ES-I3 (cell line): ENCODE measurements at regions not wholly inside any gene's neighbourhood (a gene's known extent, or its start where the extent isn't known, plus 50 kb on each side); places are given as distances from the start of the nearest gene placed in this dataset.

Experiments
- H3K36me3 ChIP-seq: 2 replicates; pipeline ENCODE4 v1.6.1; 2013; ENCODE audit warnings: mild to moderate bottlenecking, low read length, control low read depth, moderate library complexity; ENCODE audit not compliant: insufficient read depth
- H3K4me1 ChIP-seq: 2 replicates; pipeline ENCODE4 v1.6.1; 2013; ENCODE audit warnings: mild to moderate bottlenecking, control low read depth, low read length; ENCODE audit not compliant: insufficient read depth
- H3K9ac ChIP-seq: 2 replicates; pipeline ENCODE4 v1.6.1; 2013; ENCODE audit warnings: low read depth, mild to moderate bottlenecking, low read length, moderate library complexity
- H3K9me3 ChIP-seq: 2 replicates; pipeline ENCODE4 v1.6.1; 2013; ENCODE audit warnings: mild to moderate bottlenecking, low read length, moderate library complexity; ENCODE audit not compliant: control insufficient read depth, insufficient read depth

DNA sequence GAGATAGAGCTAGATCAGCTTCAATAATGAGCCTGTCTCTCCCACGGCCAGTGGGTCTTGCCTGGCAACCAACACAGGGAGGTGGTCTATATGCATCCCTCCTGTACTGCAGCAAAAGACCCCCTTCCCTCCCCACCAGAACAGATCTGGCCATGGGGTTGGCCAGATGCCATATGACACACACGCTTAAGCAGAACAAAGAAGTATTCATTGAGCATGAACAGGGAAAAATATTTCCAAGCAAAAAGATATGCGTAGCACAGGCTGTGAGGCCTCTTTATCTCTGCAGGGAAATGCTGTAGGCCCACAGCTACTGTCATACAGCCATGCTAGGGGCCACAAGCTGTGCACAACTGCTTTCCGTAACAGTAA, 73.4 kb upstream of the NRSN1 start:
- no peaks in the 10 kb centered on the region for H3K9me3 ChIP-seq

DNA sequence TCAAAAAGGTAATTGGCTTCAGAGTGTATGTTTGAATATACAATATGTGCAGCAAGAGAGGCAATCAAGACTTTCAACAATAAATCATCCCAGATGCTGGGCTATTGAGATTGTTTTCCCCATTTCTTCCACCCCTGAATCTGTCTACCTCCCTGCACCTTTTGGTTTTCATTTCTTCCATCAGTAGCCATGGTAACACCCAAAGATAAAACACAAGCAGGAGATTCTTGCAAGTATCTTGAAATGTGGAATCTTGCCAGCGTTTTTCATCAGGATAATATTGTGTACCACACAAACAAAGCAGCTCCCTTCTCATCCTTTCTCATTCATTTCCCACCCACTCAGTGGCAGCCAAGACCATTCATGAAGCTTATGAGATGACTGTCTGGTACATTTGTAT, 73.0 kb upstream of the NRSN1 start:
- no peaks in the 10 kb centered on the region for H3K9me3 ChIP-seq

More for the DNA sequence above, 73.4 kb upstream of the NRSN1 start:
- Histone ChIP-seq H3K9ac (no peak overlapping the region), H3K4me1 (no peaks in the 10 kb centered on the region), H3K36me3 (no peaks in the 10 kb centered on the region)

DNA sequence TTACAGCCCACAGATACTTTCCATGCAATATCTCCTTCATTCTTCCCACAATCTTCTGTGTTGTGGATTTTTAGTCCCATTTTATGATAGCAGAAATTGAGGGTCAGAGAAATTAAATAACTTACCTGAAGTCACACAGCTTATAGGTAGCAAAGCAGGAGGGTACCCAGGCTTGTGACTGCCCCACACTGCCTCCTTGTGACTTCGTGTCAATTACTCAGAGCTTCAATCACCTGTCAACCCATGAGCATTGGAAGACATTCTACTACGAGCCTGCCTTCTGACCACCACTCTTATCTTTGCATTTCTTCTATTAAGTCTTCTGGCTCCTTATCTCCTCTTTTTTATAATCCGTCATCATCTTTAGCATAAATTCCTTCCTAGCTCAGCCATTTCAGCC, 71.6 kb upstream of the NRSN1 start:
- Histone ChIP-seq H3K9ac (no peak overlapping the region), H3K36me3 (no peaks in the 10 kb centered on the region), H3K9me3 (no peaks in the 10 kb centered on the region), H3K4me1 (no peaks in the 10 kb centered on the region)

More for the DNA sequence above, 73.0 kb upstream of the NRSN1 start:
- H3K9ac ChIP-seq = no peak overlapping the region
- H3K36me3 ChIP-seq = no peaks in the 10 kb centered on the region
- H3K4me1 ChIP-seq = no peaks in the 10 kb centered on the region

DNA sequence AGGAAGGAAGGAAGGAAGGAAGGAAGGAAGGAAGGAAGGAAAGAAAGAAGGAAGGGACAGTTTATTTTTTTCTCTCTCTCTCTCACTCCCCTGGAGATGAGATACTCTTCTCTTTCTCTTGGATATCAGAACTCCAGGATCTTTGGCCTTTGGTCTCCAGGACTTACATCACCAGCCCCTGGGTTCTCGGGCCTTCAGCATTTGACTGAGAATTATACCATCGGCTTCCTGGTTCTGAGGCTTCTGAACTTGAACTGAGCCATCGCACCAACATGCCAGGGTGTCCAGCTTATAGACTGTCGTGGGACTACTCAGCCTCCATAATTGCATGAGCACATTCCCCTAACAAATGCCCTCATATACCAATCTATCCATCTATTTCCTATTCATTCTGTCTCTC, 69.4 kb upstream of the NRSN1 start:
- H3K9ac ChIP-seq = no peak overlapping the region
- H3K9me3 ChIP-seq = no peaks in the 10 kb centered on the region
- no peaks in the 10 kb centered on the region for H3K4me1 ChIP-seq
- H3K36me3 ChIP-seq = no peaks in the 10 kb centered on the region

DNA sequence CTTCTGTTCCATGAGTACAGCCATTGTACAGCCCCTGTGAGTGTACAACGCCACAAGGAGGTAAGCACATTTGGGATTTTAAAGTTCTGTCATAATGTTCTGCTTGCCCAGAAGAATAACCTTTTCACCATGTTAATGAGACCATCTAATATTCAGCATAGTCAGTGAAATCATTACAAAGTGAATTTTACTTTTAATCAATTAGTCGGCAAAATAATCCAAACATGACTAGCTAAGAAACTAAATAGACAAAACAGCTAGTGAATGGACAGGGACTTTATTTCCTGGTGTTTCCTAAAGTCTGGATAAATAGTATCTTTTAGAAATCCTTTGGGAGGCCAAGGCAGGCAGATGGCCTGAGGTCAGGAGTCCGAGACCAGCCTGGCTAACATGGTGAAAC, 69.0 kb upstream of the NRSN1 start:
- Histone ChIP-seq H3K4me1 (no peaks in the 10 kb centered on the region), H3K9me3 (no peaks in the 10 kb centered on the region), H3K9ac (no peak overlapping the region), H3K36me3 (no peaks in the 10 kb centered on the region)

DNA sequence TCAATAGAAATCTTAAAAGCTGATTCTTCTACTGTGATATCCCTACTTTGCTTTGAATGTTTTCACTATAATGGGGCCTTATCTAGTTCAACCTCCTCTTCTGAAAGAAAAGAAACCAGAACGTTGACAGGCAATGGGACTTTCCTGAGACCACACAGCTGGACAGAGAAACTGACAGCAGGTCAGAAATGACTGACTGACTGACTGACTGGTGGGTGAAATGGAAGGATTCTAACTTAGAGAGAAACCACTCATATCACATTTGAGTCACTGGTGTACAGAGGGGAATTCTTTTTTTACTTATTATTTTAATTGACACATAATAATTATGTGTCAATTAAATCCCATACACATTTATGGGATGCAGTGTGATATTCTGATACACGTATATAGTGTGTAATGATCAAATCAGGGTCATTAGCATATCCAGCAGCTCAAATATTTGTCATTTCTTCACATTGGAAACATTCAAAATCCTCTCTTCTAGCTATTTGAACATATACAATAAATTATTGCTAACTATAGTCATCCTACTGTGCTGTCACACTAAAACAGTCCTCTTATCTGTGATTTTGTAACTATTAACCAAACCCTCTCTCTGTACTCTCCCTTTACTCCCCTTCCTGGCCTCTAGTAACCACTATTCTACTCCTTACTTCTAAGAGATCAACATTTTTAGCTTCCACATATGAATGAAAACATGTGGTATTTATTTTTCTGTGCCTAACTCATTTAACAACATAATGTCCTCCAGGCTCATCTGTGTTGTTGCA, 64.8 kb upstream of the NRSN1 start:
- no peak overlapping the region for H3K9ac ChIP-seq
- no peaks in the 10 kb centered on the region for H3K4me1 ChIP-seq
- H3K36me3 ChIP-seq = no peaks in the 10 kb centered on the region
- no peaks in the 10 kb centered on the region for H3K9me3 ChIP-seq

DNA sequence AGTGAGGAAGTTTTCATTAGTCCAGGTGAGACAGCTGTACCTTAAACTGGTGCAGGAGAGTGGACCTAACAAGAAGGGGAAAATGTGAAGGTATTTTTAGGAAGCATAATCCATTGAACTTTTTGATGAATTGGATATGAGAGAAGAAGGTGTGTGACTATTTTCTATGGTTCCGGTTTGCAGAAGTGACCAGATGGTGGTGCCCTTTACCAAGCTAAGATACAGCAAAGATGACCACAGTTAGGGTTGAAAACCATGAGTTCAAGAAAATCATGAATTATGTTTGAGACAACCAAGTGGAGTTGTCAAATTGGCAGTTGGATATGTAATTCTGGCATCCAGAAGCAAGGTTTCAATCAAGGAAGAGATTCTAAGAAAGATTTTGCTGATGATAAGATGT, 61.9 kb upstream of the NRSN1 start:
- Histone ChIP-seq H3K36me3 (no peaks in the 10 kb centered on the region), H3K9me3 (no peaks in the 10 kb centered on the region), H3K9ac (no peak overlapping the region), H3K4me1 (no peaks in the 10 kb centered on the region)

DNA sequence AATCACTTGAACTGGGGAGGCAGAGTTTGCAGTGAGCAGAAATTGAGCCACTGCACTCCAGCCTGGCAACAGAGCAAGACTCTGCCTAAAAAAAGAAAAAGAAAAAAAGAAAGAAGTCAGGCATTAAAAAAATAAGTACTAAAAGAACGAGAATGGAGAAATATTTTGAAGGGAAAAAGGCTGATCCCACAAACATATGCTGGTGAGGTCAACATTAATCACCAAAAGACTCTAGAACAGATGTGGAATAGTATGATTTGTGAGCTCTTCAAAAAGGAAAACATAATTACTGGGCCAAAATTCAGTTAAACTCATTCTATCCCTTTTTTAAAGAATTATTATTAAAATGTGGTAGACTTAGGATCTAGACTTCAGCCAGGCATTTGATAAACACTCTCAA, 61.2 kb upstream of the NRSN1 start:
- H3K4me1 ChIP-seq = no peaks in the 10 kb centered on the region
- no peaks in the 10 kb centered on the region for H3K9me3 ChIP-seq
- no peaks in the 10 kb centered on the region for H3K36me3 ChIP-seq
- H3K9ac ChIP-seq = no peak overlapping the region

DNA sequence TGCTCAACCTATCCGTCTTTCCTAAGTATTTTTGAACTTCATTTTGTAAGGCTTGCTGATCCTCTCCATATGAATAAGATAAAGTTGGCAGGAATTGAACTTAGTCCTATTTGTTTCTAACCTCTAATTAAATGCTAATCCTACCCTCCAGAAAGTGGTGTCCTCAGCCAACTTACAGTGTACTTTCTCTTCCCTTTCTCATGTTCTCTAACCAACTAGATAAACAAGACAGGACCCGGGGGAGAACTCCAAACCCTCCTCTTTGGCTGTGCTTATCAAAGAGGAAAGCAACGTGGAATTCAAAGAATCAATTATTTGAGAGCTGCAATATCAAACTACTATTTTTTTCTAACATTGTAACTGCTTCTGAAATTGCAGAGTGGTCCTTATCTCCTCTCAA, 56.5 kb upstream of the NRSN1 start:
- no peaks in the 10 kb centered on the region for H3K9me3 ChIP-seq
- no peaks in the 10 kb centered on the region for H3K36me3 ChIP-seq
- no peak overlapping the region for H3K9ac ChIP-seq
- H3K4me1 ChIP-seq = no peaks in the 10 kb centered on the region

DNA sequence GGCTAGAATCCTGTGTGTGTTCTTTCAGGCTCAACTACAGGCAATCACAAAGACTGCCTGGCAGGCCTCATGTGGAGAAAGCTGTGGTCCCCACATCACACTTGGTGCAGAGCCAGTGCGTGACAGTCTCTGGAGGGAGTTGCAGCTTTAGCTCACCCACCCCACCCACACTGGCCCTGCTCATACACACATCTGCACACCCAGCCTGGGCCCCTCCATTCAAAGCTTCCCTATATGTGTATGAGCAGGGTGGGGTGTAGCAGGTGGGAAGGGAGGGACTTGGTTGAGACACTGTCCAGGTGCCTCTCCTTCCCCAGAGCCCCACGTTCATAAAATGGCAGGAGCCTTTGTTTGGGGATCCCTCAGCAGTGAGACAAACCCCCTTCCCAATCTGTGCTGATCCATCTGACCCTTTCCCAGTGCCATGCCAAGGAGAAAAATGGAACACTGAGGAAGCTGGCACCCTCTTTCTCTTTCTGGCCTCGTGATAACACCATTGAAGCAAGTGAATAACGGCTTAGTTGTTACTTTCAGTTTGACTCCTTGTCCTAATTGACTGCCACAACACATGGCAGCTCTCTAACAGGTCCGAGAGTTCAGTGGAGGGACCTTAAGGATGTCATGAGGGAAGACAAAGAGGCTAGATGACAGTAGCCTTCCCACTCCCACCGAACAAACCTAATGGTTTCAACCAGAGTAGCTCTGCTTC, 53.8 kb upstream of the NRSN1 start:
- Histone ChIP-seq H3K4me1 (no peaks in the 10 kb centered on the region), H3K36me3 (no peaks in the 10 kb centered on the region), H3K9me3 (no peaks in the 10 kb centered on the region), H3K9ac (no peak overlapping the region)

DNA sequence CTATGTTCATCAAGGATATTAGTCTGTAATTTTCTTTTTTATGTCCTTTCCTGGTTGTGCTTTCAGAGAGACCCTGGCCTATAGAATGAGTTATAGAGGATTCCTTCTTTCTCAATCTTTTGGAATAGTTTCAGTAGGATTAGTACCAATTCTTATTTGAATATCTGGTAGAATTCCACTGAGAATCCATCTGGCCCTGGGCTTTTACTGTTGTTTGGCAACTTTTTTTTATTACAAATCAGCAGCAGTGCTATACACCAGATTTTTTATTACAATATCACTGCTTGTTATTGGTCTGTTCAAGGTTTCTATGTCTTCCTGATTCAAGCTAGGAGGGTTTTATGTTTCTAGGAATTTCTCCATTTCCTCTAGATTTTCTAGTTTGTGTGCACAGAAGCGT, 50.0 kb upstream of the NRSN1 start:
- Histone ChIP-seq H3K9me3 (no peaks in the 10 kb centered on the region), H3K36me3 (no peaks in the 10 kb centered on the region), H3K4me1 (no peaks in the 10 kb centered on the region), H3K9ac (no peak overlapping the region)
